Activated gamma-delta T cell treated with Interleukin-2 at 50 U/mL for 16 hours (primary cell): ENCODE measurements at regions not wholly inside any gene's neighbourhood (a gene's known extent, or its start where the extent isn't known, plus 50 kb on each side); places are given as distances from the start of the nearest gene placed in this dataset.
"Not testable (repeated sequence)": the region's sequence is repeated elsewhere in the genome, so short reads cannot be mapped to it uniquely, and the experiment has no call there.

Source experiments
- DNase-seq: peaks from one replicate; pipeline ENCODE4 v3.0.0-alpha.2; 2020

GRCh38 chr12:82300611-82301010, 57.6 kb downstream of the CCDC59 start:
- no peak for DNase-seq

DNA sequence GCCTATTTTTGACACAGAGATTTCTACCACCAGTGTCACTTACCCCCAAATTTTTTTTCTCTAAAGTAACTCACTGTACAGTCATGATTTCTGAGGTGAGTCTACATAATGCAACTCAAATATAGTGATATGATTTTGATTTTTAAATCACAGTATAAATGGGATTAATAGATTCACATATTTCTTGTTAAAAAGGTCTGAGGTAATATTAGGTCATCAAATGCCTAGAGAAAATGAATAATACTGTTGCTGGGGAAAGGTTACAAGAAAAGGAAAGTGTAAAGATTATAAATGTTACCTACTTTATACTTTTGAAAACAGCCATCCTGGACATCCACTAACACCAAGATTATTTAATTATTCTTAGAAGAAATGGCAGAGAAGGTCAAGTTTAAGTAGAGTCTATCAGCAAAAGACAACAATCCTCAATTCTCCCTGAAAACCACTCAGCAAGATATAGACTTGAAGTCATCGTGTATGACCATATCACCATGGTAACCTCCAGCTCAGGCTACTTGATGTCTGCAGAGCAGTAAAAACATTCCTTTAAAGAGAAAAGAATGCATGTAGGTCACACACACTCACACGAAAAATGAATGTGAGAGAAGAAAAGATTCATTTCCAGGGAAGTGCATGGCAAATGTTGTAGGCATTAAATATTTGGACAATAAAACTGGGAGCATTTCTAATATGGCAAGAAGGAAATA, 58.7 kb downstream of the CCDC59 start:
- no peak for DNase-seq

GRCh38 chr12:82290415-82290814, 67.8 kb downstream of the CCDC59 start:
- DNase-seq: no peak

DNA sequence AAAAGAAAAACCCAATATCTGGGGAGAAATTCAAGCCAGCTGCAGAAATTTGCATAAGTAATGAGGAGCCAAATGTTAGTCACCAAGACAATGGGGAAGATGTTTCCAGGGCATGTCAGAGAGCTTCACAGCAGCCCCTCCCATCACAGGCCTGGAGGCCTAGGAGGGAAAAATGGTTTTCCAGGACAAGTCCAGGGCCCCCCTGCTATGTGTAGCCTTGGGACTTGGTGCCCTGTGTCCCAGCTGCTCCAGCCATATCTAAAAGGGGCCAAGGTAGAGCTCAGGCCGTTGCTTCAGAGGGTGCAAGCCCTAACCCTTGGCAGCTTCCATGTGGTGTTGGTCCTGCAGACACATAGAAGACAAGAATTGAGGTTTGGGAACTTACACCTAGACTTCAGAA, 76.9 kb downstream of the CCDC59 start:
- DNase-seq: not testable (repeated sequence)

- DNase-seq: no peak
Observed at GRCh38 chr12:82279536-82280058, 78.6 kb downstream of the CCDC59 start.

DNA sequence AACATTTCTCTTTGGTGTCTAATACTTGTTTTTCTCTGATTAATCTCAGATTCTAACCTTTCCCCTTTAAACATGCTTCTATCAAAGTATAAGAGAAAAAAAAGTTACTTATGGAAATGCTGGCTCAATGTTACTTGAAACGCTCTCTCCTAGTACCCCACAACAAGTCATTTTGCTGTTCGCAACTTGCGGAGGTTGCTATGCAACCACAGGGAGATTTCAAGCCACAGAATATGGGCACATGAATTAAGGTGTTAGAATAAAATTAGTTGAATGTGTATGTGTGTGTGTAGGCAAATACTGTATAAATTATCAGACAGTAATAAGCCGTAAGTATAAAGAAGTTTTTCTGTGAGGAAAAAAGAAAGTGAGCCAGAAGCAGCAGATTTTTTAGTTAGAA, 80.6 kb downstream of the CCDC59 start:
- no peak for DNase-seq

GRCh38 chr12:82242729-82243128, 115.5 kb downstream of the CCDC59 start:
- no peak for DNase-seq

DNA sequence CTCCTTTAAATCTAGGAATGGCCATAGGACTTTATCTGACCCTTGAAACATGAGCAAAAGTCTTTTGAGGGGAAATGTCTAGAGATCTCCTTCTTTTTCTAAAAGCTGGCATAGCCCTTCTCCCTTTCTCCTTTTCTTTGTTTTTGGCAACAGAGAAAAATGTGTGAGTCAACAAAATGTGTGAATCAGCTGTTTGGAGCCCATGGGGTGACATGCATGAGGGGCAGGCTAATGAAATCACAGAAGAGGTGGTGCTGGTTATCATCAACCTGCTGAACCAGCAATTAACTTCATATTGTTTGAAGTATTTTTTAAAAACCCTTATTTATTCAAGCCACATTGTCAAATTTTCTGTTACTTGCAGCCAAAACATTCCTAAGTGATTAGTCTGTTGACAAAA, 132.3 kb downstream of the CCDC59 start:
- DNase-seq: no peak

DNA sequence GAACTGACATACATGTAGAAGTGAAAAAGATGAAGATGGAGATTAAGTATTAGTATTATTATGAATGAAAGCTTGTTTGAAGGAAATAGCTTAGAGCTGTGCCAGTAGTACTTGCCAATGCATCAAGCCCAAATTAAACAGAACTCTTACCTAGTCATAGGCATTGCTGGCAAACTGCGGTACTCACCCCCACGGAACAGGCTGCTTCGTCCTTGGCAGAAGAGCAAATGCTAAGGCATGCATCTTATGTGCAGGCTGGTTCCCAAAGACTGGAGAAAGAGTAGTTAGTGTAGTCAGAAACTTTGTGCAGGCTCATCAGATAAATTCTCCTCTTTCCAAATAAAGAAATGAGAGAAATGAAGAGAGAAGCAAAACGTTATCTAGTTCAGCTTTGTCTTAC, 134.8 kb downstream of the CCDC59 start:
- no peak for DNase-seq

GRCh38 chr12:82216475-82216874, 141.7 kb downstream of the CCDC59 start:
- DNase-seq: no peak

- no peak for DNase-seq
Observed at GRCh38 chr12:82213761-82214160, 144.4 kb downstream of the CCDC59 start.

- no peak for DNase-seq
Observed at GRCh38 chr12:82210882-82211281, 147.3 kb downstream of the CCDC59 start.

- DNase-seq: no peak
Observed at GRCh38 chr12:82209533-82209932, 148.7 kb downstream of the CCDC59 start.

DNA sequence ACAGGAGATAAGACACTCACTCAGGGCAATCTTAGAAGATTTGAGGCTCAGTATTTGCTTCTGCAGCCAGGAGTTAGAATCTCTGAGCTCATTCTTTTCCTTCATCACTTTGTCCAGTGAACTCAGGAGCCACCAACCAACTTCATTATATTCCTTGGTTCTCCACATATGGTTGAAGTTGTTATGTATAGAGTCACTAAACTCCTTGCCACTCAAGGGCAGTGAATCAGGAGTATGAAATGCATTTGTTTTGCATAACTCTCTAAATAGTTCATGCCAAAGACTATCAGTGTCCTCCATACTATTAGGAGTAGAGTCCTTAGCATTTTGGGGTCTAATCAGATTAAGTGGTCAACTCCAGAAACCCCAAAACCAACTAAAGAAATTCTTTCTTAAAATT, 150.6 kb downstream of the CCDC59 start:
- no peak for DNase-seq

DNA sequence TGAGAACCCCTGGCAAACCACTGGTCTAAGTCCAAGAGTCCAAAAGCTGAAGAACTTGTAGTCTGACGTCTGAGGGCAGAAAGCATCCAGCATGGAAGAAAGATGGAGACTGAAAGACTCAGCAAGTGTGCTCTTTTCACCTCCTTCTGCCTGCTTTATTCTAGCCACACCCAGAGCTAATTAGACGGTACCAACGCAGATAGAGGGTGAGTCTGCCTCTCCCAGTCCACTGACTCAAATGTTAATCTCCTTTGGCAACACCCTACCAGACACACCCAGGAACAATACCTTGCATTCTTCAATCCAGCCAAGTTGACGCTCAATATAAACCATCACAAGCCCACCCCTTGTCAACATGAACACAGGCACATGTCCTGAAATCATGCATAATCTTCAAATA, 155.1 kb downstream of the CCDC59 start:
- no peak for DNase-seq

- no peak for DNase-seq
Observed at GRCh38 chr12:82187595-82187994, 170.6 kb downstream of the CCDC59 start.

- no peak for DNase-seq
Observed at GRCh38 chr12:82187011-82187410, 171.2 kb downstream of the CCDC59 start.

DNA sequence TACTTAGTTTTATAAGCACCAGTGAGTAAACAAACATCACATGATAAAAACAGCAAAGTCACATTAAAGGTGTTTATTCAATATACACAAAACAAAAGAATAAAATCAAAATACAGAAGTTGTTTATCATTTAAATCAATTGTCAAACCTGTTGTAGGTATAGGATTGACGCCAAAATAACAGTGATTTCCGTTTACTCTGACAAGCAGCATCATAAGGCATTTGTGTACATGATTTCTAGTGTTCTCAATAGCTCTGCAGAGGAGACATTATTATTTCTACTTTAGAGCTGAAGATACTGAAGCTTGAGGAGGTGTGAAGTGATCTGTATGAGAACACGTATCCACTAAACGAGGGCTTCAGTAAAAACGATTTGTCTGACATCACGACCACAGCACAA, 171.9 kb downstream of the CCDC59 start:
- DNase-seq: no peak

DNA sequence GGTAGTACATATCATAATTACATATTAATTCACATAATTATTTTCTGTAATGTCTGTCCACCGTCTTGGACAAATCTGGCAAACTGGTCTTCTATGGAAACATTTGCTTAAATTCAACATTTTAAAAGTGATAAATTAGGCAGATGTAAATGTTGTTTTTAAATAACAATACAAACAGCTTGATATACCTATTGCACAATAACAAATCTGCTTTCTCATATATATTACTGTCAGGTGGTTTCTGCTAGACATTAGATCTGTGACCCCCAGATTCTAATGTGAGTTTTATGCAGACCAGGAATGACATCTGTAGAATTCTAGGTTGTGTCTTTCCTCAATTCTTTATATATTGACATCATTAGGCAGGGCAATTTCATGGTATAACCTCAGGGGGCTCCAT, 173.3 kb downstream of the CCDC59 start:
- no peak for DNase-seq

- no peak for DNase-seq
Observed at GRCh38 chr12:82182601-82183190, 175.5 kb downstream of the CCDC59 start.

DNA sequence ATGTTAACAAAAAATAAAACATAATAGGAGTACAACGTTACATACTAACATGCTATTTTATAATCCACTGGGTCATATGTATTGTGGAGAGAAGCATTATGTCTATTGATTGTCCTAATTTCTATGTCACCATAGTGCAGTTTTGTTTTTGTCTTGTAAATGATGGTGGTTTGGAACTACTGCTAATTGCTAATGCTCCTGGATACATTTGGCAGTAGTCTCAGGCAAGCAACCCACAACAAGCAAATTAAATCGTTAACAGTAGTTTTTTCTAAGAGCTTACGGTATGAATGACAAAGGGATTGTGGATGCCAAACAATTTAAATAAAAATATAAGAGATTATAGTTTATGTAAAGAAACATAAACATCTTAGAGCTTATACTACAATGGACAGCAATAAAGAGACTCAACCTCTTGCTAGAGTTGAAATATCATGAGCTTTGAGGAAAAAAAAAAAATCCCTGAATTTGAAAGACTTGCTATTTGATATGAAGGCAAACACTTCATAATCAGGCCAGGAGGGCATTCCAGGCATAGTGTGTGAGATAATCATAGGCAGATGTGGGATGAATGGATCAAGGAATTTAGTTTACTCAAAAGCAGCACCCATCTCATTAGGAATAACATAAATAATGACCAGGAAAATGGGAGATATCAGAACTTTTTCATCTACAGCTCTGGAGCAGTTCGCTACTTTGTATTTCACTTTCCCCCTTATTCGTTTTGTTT, 181.3 kb downstream of the CCDC59 start:
- no peak for DNase-seq

DNA sequence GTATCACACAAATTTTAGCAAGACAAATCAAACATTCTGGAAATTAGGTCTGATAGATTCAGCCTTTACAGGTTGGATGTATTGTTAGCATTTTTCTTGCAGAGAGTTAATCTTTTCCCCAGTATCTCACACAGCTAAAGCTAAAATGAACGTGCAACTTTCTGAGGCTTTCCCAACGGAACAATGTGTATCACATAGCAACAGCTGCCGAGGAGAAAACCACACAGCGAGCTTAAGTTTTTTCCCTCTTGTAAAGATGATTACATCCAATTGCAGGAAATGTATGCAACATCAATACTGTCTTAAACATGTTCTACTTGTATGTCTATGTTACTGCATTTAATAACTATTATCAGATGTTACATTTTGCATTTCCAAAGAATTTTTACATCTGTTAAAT, 182.2 kb downstream of the CCDC59 start:
- no peak for DNase-seq

- DNase-seq: no peak
Observed at GRCh38 chr12:82174936-82175335, 183.3 kb downstream of the CCDC59 start.

- no peak for DNase-seq
Observed at GRCh38 chr12:82174383-82174782, 183.8 kb downstream of the CCDC59 start.
